ENCODE measurements at regions not wholly inside any gene's neighbourhood (a gene's known extent, or its start where the extent isn't known, plus 50 kb on each side); places are given as distances from the start of the nearest gene placed in this dataset.

- Histone ChIP-seq H3K4me2 (ENCODE audit: low read length) (no peak overlapping the region), H3K9me2 (replicated peaks; ENCODE audit: control insufficient read depth, low read length) (no peaks in the 10 kb centered on the region), H3K4me1 (ENCODE audit: control insufficient read depth, low read length) (no peaks in the 10 kb centered on the region), H4K20me1 (ENCODE audit: control insufficient read depth, insufficient read depth, low read depth, low read length) (no peaks in the 10 kb centered on the region), H3K27ac (ENCODE audit: low read depth, low read length) (no peak overlapping the region), H3K4me3 (ENCODE audit: low read length) (no peak overlapping the region), H3K79me2 (ENCODE audit: control insufficient read depth, low read length) (no peaks in the 10 kb centered on the region), H3K36me3 (ENCODE audit: control insufficient read depth, low read length) (no peaks in the 10 kb centered on the region), H3K27me3 (ENCODE audit: control insufficient read depth, low read length) (0 out of 2 replicates have a peak, but pooled peaks cover 2% of the 10 kb centered on the region), H3K9me3 (ENCODE audit: control insufficient read depth, insufficient read depth, low read length) (no peaks in the 10 kb centered on the region), H3F3A (ENCODE audit: control insufficient read depth, insufficient read depth) (no peaks in the 10 kb centered on the region)
- TF ChIP-seq EZH2phosphoT487 (IDR thresholded peaks at IDR 0.05; ENCODE audit: borderline replicate concordance, low read length) (no peak), CTCF (IDR thresholded peaks at IDR 0.05; ENCODE audit: low read depth, low read length, poor library complexity, severe bottlenecking) (no peak)
Measured at GRCh38 chr2:173763641-173764040, 201.5 kb downstream of the SP3 start.

- H3K4me2 ChIP-seq (ENCODE audit: low read length) = no peak overlapping the region
- no peak overlapping the region for H3K4me3 ChIP-seq (ENCODE audit: low read length)
- no peak overlapping the region for H3K27ac ChIP-seq (ENCODE audit: low read depth, low read length)
- H3K27me3 ChIP-seq (ENCODE audit: control insufficient read depth, low read length) = 0 out of 2 replicates have a peak, but pooled peaks cover 2% of the 10 kb centered on the region
- H3K4me1 ChIP-seq (ENCODE audit: control insufficient read depth, low read length) = no peaks in the 10 kb centered on the region
- no peaks in the 10 kb centered on the region for H3F3A ChIP-seq (ENCODE audit: control insufficient read depth, insufficient read depth)
- no peaks in the 10 kb centered on the region for H4K20me1 ChIP-seq (ENCODE audit: control insufficient read depth, insufficient read depth, low read depth, low read length)
- no peaks in the 10 kb centered on the region for H3K9me3 ChIP-seq (ENCODE audit: control insufficient read depth, insufficient read depth, low read length)
- TF ChIP-seq EZH2phosphoT487 (IDR thresholded peaks at IDR 0.05; ENCODE audit: borderline replicate concordance, low read length) = no peak
- TF ChIP-seq CTCF (IDR thresholded peaks at IDR 0.05; ENCODE audit: low read depth, low read length, poor library complexity, severe bottlenecking) = no peak
- no peaks in the 10 kb centered on the region for H3K79me2 ChIP-seq (ENCODE audit: control insufficient read depth, low read length)
- no peaks in the 10 kb centered on the region for H3K36me3 ChIP-seq (ENCODE audit: control insufficient read depth, low read length)
- H3K9me2 ChIP-seq (replicated peaks; ENCODE audit: control insufficient read depth, low read length) = no peaks in the 10 kb centered on the region
Measured at GRCh38 chr2:173764094-173764493, 201.1 kb downstream of the SP3 start.

- no peak for TF ChIP-seq CTCF (IDR thresholded peaks at IDR 0.05; ENCODE audit: low read depth, low read length, poor library complexity, severe bottlenecking)
- TF ChIP-seq EZH2phosphoT487 (IDR thresholded peaks at IDR 0.05; ENCODE audit: borderline replicate concordance, low read length) = no peak
- Histone ChIP-seq H3K4me1 (ENCODE audit: control insufficient read depth, low read length) (no peaks in the 10 kb centered on the region), H3K9me2 (replicated peaks; ENCODE audit: control insufficient read depth, low read length) (no peaks in the 10 kb centered on the region), H3K4me2 (ENCODE audit: low read length) (no peak overlapping the region), H3K9me3 (ENCODE audit: control insufficient read depth, insufficient read depth, low read length) (no peaks in the 10 kb centered on the region), H3K27ac (ENCODE audit: low read depth, low read length) (no peak overlapping the region), H4K20me1 (ENCODE audit: control insufficient read depth, insufficient read depth, low read depth, low read length) (no peaks in the 10 kb centered on the region), H3K79me2 (ENCODE audit: control insufficient read depth, low read length) (no peaks in the 10 kb centered on the region), H3F3A (ENCODE audit: control insufficient read depth, insufficient read depth) (no peaks in the 10 kb centered on the region), H3K27me3 (ENCODE audit: control insufficient read depth, low read length) (0 out of 2 replicates have a peak, but pooled peaks cover 2% of the 10 kb centered on the region), H3K4me3 (ENCODE audit: low read length) (no peak overlapping the region), H3K36me3 (ENCODE audit: control insufficient read depth, low read length) (no peaks in the 10 kb centered on the region)
Measured at GRCh38 chr2:173766537-173767289, 198.5 kb downstream of the SP3 start.
